A673 (cell line): ENCODE measurements at regions not wholly inside any gene's neighbourhood (a gene's known extent, or its start where the extent isn't known, plus 50 kb on each side); places are given as distances from the start of the nearest gene placed in this dataset.

ENCODE experiments used
- BruUV-seq: library from RNA; stranded (reverse); fragments of 400-500 nt; replicated peaks from 2 replicates; lab custom pipeline; 2021; lab: Mats Ljungman, UMichigan
- CTCF ChIA-PET: fragments of 300-600 bp; sonication (Branson Sonifier 250); formaldehyde crosslinking; loops from one replicate; lab custom pipeline; 2022; ENCODE audit warnings: antibody characterized with exemption; lab: Charles Lee
- POLR2A ChIA-PET: fragments of 300-600 bp; sonication (Branson Sonifier 250); formaldehyde crosslinking; loops from one replicate; lab custom pipeline; 2022; ENCODE audit warnings: antibody characterized with exemption; ENCODE audit not compliant: low non-redundant PET; lab: Charles Lee
- DNase-seq: peaks from one replicate; pipeline ENCODE4 v3.0.0-alpha.2; 2015; ENCODE audit warnings: low spot score
- H3K27ac ChIP-seq: fragments of 200-600 bp; sonication (generic); 2 replicates; pipeline ENCODE4 v1.5.1; 2016; ENCODE audit warnings: mixed run types, low read depth, mild to moderate bottlenecking, mixed read lengths, antibody characterized with exemption, low read length; ENCODE audit not compliant: poor library complexity, severe bottlenecking
- H3K27me3 ChIP-seq: fragments of 200-600 bp; sonication (generic); replicated peaks from 2 replicates; pipeline ENCODE4 v1.6.1; 2017; ENCODE audit warnings: mixed run types, low read depth, mild to moderate bottlenecking, mixed read lengths, antibody characterized with exemption, low read length; ENCODE audit not compliant: insufficient read depth, poor library complexity
- H3K36me3 ChIP-seq: fragments of 200-600 bp; sonication (generic); 2 replicates; pipeline ENCODE4 v1.6.1; 2016; ENCODE audit warnings: mixed run types, mild to moderate bottlenecking, mixed read lengths, antibody characterized with exemption, low read length; ENCODE audit not compliant: insufficient read depth, poor library complexity, severe bottlenecking
- H3K4me1 ChIP-seq: fragments of 200-600 bp; sonication (generic); 2 replicates; pipeline ENCODE4 v1.6.1; 2017; ENCODE audit warnings: mixed run types, mild to moderate bottlenecking, mixed read lengths, antibody characterized with exemption, low read length; ENCODE audit not compliant: insufficient read depth, poor library complexity, severe bottlenecking
- H3K4me3 ChIP-seq: fragments of 200-600 bp; sonication (generic); 2 replicates; pipeline ENCODE4 v1.5.1; 2016; ENCODE audit warnings: low read depth, mixed run types, mild to moderate bottlenecking, mixed read lengths, low read length; ENCODE audit not compliant: poor library complexity, severe bottlenecking
- H3K9me3 ChIP-seq: fragments of 200-600 bp; sonication (generic); 2 replicates; pipeline ENCODE4 v1.6.1; 2016; ENCODE audit warnings: mixed run types, low read depth, mild to moderate bottlenecking, mixed read lengths, antibody characterized with exemption, low read length; ENCODE audit not compliant: poor library complexity, severe bottlenecking
- CTCF ChIP-seq: fragments of 300-800, 200-600 bp; sonication (generic); conservative IDR thresholded peaks from 2 replicates; pipeline ENCODE4 v1.5.1; 2017; ENCODE audit warnings: low read depth, mild to moderate bottlenecking, antibody characterized with exemption, low read length, moderate library complexity, mixed read lengths
- EZH2 ChIP-seq: fragments of 200-600 bp; sonication (generic); IDR thresholded peaks from 2 replicates; pipeline ENCODE4 v1.6.1; 2017; ENCODE audit warnings: borderline replicate concordance, low read depth, mild to moderate bottlenecking, mixed read lengths, antibody characterized with exemption, low read length; ENCODE audit not compliant: poor library complexity, severe bottlenecking
- intact Hi-C: fragments of 100-400 bp; cut with micrococcal nuclease; formaldehyde crosslinking; loops from one replicate; pipeline ENCODE4 v1.10.0; 2022; ENCODE audit not compliant: unreplicated experiment

- H3K36me3 ChIP-seq = no peaks in the 10 kb centered on the region
- TF ChIP-seq EZH2 (no peak), CTCF (no peak)
- H3K27ac ChIP-seq = no peak overlapping the region
- no peak overlapping the region for H3K4me3 ChIP-seq
- POLR2A ChIA-PET = no interaction called here
- H3K27me3 ChIP-seq = no peaks in the 10 kb centered on the region
- no peak for DNase-seq
- CTCF ChIA-PET = no interaction called here
- intact Hi-C loops = no loop called here
- BruUV-seq = no TSS peak
- H3K4me1 ChIP-seq = no peaks in the 10 kb centered on the region
- H3K9me3 ChIP-seq = no peaks in the 10 kb centered on the region
These were observed 481.7 kb upstream of the CADM1 start for GRCh38 chr11:115985896-115986295.

- no TSS peak for BruUV-seq
- CTCF ChIA-PET = no interaction called here
- DNase-seq = no peak
- no peaks in the 10 kb centered on the region for H3K9me3 ChIP-seq
- H3K36me3 ChIP-seq = no peaks in the 10 kb centered on the region
- no peaks in the 10 kb centered on the region for H3K4me1 ChIP-seq
- intact Hi-C loops = no loop called here
- no peak overlapping the region for H3K4me3 ChIP-seq
- POLR2A ChIA-PET = interaction anchor here (0.7 kb wide), 1 partner anchor 90 kb away, joined by 3 read pairs; no protein-coding TSS in a partner anchor
- no peaks in the 10 kb centered on the region for H3K27me3 ChIP-seq
- H3K27ac ChIP-seq = no peak overlapping the region
- TF ChIP-seq EZH2 (no peak), CTCF (no peak)
These were observed 480.0 kb upstream of the CADM1 start for GRCh38 chr11:115984228-115984627.

- Histone ChIP-seq H3K27ac (no peak overlapping the region), H3K4me1 (no peaks in the 10 kb centered on the region), H3K4me3 (no peak overlapping the region), H3K36me3 (no peaks in the 10 kb centered on the region), H3K27me3 (no peaks in the 10 kb centered on the region), H3K9me3 (no peaks in the 10 kb centered on the region)
- TF ChIP-seq EZH2 (no peak), CTCF (no peak)
- no peak for DNase-seq
- no TSS peak for BruUV-seq
- POLR2A ChIA-PET = interaction anchor here (0.6 kb wide), 1 partner anchor 20 kb away, joined by 3 read pairs; no protein-coding TSS in a partner anchor
- intact Hi-C loops = no loop called here
- CTCF ChIA-PET = interaction anchor here (0.5 kb wide), 1 partner anchor 210 kb away, joined by 6 read pairs; no protein-coding TSS in a partner anchor
These were observed 478.5 kb upstream of the CADM1 start for GRCh38 chr11:115982666-115983065.
